AG04450 (cell line): ENCODE measurements at regions not wholly inside any gene's neighbourhood (a gene's known extent, or its start where the extent isn't known, plus 50 kb on each side); places are given as distances from the start of the nearest gene placed in this dataset.
"Not testable (repeated sequence)": the region's sequence is repeated elsewhere in the genome, so short reads cannot be mapped to it uniquely, and the experiment has no call there.

Source experiments
- CTCF ChIA-PET: fragments of 300-600, 350-600 bp; formaldehyde crosslinking; extraction: SDS; loops from one replicate; lab custom pipeline; 2022; ENCODE audit warnings: antibody characterized with exemption, inconsistent platforms; lab: Charles Lee
- POLR2A ChIA-PET: fragments of 350-600 bp; formaldehyde crosslinking; extraction: SDS; loops from one replicate; lab custom pipeline; 2021; ENCODE audit warnings: antibody characterized with exemption, inconsistent platforms; lab: Yijun Ruan, JAX
- DNase-seq: peaks from one replicate; pipeline ENCODE4 v3.0.0-alpha.2; 2011; ENCODE audit warnings: low read depth, low spot score
- H3K27ac ChIP-seq: one replicate; pipeline ENCODE4 v1.5.1; 2012; ENCODE audit warnings: low read depth, low read length, control low read depth
- H3K27me3 ChIP-seq: one replicate; pipeline ENCODE4 v1.6.0; 2012; ENCODE audit warnings: low read length; ENCODE audit not compliant: control insufficient read depth, insufficient read depth
- H3K4me3 ChIP-seq: 2 replicates; pipeline ENCODE4 v1.5.1; 2011; ENCODE audit warnings: mild to moderate bottlenecking, low read depth, low read length, control low read depth
- H3K9me3 ChIP-seq: 2 replicates; pipeline ENCODE4 v1.5.1; 2012; ENCODE audit warnings: low read length; ENCODE audit not compliant: control insufficient read depth, insufficient read depth
- CTCF ChIP-seq: IDR thresholded peaks from 2 replicates; pipeline ENCODE4 v1.5.1; 2011; ENCODE audit warnings: low read depth, low read length, control low read depth, inconsistent platforms

- POLR2A ChIA-PET, result no interaction called here
- H3K27me3 ChIP-seq, result no peaks in the 10 kb centered on the region
- no peak for DNase-seq
- H3K9me3 ChIP-seq, result no peaks in the 10 kb centered on the region
- TF ChIP-seq CTCF, result no peak
- CTCF ChIA-PET, result no interaction called here
- H3K4me3 ChIP-seq, result no peak overlapping the region
- no peak overlapping the region for H3K27ac ChIP-seq
Observed at GRCh38 chr1:187985897-187986654, 1157.3 kb downstream of the PLA2G4A start.

- ChIA-PET POLR2A (no interaction called here), CTCF (no interaction called here)
- H3K9me3 ChIP-seq, result no peaks in the 10 kb centered on the region
Observed at GRCh38 chr1:187987236-187987776, 1158.6 kb downstream of the PLA2G4A start.

GRCh38 chr1:187991944-187992343 is 1163.2 kb downstream of the PLA2G4A start:
- H3K4me3 ChIP-seq, result no peak overlapping the region
- no peak overlapping the region for H3K27ac ChIP-seq
- no peaks in the 10 kb centered on the region for H3K9me3 ChIP-seq
- ChIA-PET POLR2A (no interaction called here), CTCF (no interaction called here)
- no peak for DNase-seq
- TF ChIP-seq CTCF, result no peak
- no peaks in the 10 kb centered on the region for H3K27me3 ChIP-seq

More at GRCh38 chr1:187987236-187987776, 1158.6 kb downstream of the PLA2G4A start:
- no peak for DNase-seq
- Histone ChIP-seq H3K4me3 (no peak overlapping the region), H3K27me3 (no peaks in the 10 kb centered on the region), H3K27ac (no peak overlapping the region)
- no peak for TF ChIP-seq CTCF

- H3K27ac ChIP-seq, result no peak overlapping the region
- H3K9me3 ChIP-seq, result no peaks in the 10 kb centered on the region
- H3K27me3 ChIP-seq, result no peaks in the 10 kb centered on the region
- CTCF ChIA-PET, result no interaction called here
- no peak for DNase-seq
- POLR2A ChIA-PET, result no interaction called here
- no peak for TF ChIP-seq CTCF
- H3K4me3 ChIP-seq, result no peak overlapping the region
Observed at GRCh38 chr1:187996780-187997179, 1168.0 kb downstream of the PLA2G4A start.

GRCh38 chr1:187999973-188000372 is 1171.2 kb downstream of the PLA2G4A start:
- TF ChIP-seq CTCF, result peak; percentile 29; the same call in 1 of the 2 replicates
- POLR2A ChIA-PET, result no interaction called here
- Histone ChIP-seq H3K27ac (no peak overlapping the region), H3K4me3 (no peak overlapping the region), H3K27me3 (no peaks in the 10 kb centered on the region), H3K9me3 (no peaks in the 10 kb centered on the region)
- no peak for DNase-seq
- CTCF ChIA-PET, result interaction anchor here (0.7 kb wide), 2 partner anchors 15 to 616 kb away, joined by 3 read pairs; no protein-coding TSS in a partner anchor

GRCh38 chr1:188003687-188004086 is 1174.9 kb downstream of the PLA2G4A start:
- POLR2A ChIA-PET, CTCF ChIA-PET, DNase-seq, H3K9me3 ChIP-seq, H3K4me3 ChIP-seq, H3K27me3 ChIP-seq, H3K27ac ChIP-seq: not testable (repeated sequence)
